HG03097 (cell line): ENCODE measurements at regions not wholly inside any gene's neighbourhood (a gene's known extent, or its start where the extent isn't known, plus 50 kb on each side); places are given as distances from the start of the nearest gene placed in this dataset.

ENCODE experiments used
- ATAC-seq: cut with Tn5 transposase; IDR thresholded peaks from one replicate; pipeline ENCODE4 v1.9.1; 2021; ENCODE audit not compliant: unreplicated experiment, low FRiP score

GRCh38 chr21:21715266-21715969 lies 717.2 kb downstream of the NCAM2 start:
- ATAC-seq: no peak

- ATAC-seq: no peak
These were observed 724.5 kb downstream of the NCAM2 start for GRCh38 chr21:21722731-21723130.

GRCh38 chr21:21730512-21730911 lies 732.3 kb downstream of the NCAM2 start:
- no peak for ATAC-seq

DNA sequence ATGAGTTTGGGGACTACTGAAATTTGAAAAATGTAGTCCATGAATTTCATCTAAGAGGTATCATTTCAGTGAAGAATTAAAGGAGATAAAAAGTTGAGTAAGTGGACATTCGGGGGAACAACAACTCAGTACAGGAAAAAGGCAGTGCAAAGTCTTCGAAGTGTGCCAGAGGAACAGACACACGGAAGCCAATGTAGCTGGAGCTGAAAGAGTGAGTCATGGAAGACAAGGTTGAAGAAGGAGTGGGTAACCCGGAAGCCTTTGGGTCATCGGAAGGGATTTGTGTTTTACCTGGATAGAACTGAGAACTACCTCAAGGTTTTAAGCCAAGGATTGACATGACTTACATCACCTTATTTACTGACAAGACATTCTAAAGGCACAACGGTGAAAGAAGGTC lies 733.4 kb downstream of the NCAM2 start:
- no peak for ATAC-seq

DNA sequence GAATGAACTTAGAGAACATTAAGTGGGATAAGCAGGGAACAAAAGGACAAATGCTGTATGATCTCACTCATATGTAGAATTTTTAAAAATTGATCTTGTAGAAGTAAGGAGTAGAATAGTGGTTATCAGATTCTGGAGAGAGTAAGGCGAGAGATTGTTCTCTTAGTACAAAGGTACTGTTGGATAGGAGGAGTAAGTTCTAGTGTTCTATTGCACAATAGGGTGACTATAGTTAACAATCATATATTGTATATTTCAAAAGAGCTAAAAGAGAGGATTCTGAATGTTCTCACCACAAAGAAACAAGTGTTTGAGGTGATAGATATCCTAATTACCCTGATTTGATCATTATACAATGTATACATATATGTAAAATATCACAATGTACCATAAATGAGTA lies 735.9 kb downstream of the NCAM2 start:
- no peak for ATAC-seq

DNA sequence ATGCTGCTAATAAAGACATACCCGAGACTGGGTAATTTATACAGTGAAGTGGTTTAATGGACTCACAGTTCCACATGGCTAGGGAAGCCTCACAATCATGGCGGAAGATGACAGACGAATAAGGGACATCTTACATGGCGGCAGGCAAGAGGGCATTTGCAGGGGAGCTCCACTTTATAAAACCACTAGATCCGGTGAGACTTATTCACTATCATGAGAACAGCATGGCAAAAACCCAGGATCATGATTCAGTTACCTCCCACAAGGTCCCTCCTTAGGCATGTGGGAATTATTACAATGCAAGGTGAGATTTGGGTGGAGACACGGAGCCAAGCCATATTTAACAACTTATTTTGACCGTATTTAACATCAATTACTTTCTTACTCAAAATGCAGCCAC lies 739.0 kb downstream of the NCAM2 start:
- ATAC-seq: no peak

- ATAC-seq: no peak
These were observed 742.0 kb downstream of the NCAM2 start for GRCh38 chr21:21740207-21740606.

DNA sequence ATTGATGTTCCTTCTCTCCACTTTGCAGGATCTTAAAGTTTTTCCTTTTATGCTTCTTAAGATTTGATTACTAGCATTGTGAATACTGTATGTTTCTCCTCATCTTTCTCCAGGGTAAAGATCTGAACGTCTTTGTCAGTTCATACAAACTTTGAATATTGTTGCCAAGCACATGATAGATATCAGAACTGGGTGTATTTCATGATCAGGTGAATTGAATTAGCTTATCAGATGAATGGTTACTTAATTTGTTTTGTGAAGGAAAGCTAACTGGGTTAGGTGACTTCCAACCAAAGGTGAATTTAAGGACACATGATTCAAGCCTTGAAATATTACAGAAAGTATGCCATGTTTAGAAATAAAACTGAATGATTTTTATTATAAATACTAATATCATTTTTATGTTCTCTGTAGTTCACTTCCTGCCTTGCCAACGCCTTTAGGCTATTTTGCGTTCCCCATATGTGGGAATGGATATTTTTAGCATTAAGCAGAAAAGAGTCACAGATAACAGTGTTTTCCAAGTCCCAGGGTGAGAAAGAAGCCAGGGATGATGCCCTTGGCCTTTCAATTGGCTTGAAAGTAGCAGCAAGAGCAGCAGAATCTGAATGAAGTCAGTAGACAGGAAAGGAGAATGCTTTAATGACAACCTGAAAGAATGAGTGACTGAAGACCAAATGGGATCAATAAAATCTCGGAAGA lies 752.1 kb downstream of the NCAM2 start:
- ATAC-seq: no peak

GRCh38 chr21:21751286-21751685 lies 753.1 kb downstream of the NCAM2 start:
- no peak for ATAC-seq

DNA sequence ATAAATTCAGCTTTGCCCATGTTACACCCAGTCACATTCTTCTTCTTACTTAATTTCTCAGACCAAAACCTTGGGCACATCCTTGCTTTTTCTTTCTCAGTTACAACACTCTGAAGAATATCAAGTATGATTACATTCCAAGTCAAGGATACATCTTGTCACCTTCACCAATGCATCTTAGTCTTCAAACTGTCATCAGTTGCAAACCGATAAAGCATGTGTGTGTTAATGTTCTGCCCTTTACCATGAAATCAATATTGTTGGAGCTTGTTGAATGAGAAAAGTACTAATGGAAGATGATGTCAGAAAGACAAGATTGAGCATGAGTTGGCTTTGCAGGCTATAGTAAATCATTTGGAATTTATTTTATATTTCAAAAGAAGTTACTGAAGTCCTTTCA lies 764.6 kb downstream of the NCAM2 start:
- ATAC-seq: no peak

- ATAC-seq: no peak
These were observed 766.1 kb downstream of the NCAM2 start for GRCh38 chr21:21764281-21764680.

- ATAC-seq: no peak
These were observed 769.1 kb downstream of the NCAM2 start for GRCh38 chr21:21767276-21767675.

DNA sequence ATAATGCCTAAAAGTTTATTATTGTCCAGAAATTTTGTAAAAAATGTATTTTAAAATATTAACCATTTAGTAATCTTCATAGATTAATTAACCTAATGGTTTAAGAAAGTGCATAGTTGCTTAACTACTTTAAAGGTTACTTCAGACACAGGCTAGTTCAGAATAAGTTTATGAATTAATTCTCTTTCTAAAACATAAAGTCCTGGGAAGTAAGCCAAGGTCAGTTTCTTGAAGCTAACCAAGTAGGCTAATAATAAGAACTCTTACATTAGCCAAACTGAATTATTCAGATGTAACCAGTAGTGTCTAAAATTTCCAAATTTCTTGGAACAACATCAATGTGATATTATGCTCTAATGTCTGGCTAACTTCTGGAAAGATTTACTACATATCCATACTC lies 790.4 kb downstream of the NCAM2 start:
- no peak for ATAC-seq

DNA sequence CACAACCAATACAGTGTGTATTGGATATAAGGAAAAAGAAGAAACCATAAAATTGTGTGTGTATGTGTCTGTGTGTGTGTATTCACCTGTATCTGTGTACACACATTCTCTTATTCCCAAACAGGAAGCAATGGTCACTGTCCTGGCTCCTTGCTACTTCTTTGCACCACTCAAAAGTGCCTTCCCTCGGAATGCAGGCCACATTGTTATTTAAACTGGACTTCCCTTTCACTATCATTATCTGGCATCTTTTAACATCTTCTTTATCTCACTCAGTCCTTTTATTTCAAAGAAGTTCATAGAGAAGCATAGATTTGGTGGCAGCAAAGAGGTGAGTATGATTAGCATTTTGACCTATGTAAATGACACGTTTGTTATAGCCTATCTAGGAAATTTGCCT lies 803.7 kb downstream of the NCAM2 start:
- ATAC-seq: no peak

GRCh38 chr21:21806711-21807597 lies 808.7 kb downstream of the NCAM2 start:
- no peak for ATAC-seq

GRCh38 chr21:21807598-21807903 lies 809.3 kb downstream of the NCAM2 start:
- no peak for ATAC-seq

DNA sequence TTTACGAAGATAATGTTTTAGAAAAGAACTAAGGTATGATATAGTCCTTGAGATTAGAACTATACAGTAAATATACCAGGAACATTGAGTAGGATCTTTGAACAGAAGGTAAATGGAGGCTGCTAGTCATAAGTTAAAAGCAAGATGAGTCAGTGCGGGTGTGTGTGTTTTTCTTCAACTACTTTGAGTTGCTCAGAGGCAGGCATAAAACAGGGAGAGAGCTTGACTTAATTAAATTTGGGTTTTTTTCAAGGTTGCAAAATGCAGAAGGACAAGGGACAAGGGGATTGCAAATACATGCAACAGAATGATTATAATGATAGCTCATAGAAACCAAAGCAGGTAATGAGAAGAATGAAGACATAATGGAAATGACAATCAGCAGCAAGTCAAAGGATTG lies 815.1 kb downstream of the NCAM2 start:
- ATAC-seq: no peak

DNA sequence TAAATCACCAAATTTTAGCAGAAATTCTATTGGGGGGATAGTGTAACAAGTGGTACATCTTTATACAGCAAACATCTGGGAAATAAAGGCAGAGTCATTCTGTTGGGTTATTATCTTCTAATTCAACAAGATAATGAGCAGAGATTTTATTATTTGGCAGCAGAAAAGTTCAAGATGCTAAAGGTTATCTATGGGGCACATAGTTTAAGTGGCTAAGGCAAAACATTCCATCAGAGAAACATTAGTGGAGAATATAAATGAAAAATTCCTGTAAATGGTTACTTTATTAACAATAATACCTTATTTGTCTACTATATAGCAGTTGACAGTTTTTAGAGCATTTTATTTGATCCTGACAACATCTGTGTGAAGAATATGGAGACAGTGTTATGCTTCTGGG lies 815.7 kb downstream of the NCAM2 start:
- no peak for ATAC-seq

DNA sequence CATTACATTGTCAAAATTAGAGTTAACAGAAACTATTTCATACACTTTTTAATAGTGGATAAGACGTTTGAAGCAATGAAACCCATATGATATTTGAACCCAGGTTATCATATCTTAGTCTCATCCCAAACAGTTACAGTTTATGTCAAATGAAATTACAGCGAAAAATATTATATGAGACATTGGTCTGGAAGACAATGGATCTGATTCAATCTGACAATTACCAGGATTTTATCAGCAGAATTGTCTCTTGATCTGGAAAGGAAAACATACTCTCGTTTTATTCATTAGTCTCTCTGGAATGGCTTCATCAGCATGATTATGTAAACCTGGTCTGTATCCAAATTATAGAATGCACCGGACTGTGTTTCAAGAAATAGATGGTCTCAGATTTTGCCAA lies 818.6 kb downstream of the NCAM2 start:
- ATAC-seq: no peak

- no peak for ATAC-seq
These were observed 820.7 kb downstream of the NCAM2 start for GRCh38 chr21:21818898-21819297.

DNA sequence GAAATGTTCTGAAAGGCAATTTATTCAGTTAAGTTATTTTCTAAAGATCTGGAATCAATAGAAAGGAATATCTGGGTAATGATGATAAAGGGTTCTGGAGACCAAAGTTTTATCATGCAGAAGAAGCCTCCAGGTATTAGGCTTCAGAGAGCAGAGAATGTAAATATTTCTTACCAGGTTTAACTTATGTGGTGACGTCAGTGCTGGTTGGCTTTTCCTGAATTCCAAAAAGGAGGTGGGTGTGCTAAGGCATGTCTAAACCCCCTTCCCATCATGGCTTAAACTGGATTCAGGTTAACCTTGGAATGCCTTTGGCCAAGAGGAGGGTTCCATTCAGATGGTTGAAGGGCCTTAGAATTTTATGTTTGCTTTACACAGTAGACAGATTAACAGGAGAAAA lies 829.9 kb downstream of the NCAM2 start:
- ATAC-seq: no peak

DNA sequence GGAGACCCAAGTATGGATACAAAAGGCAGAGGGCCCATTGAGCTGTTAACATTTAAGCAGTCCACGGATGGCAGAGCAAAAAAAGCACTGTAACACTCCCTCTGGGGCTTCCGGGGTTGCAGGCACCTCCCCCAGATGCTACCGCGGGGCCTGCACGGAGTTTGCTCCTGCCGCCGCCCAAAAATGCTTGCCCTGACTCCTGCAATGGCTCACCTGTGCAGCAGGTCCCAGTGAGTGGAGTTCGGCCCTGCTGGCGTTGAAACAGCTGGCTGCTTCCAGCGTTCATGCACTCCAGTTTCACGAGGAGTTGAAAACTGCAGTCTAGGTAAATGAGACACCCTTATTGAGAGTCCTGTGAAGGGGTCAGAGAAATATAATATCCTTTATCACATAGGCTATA lies 832.8 kb downstream of the NCAM2 start:
- ATAC-seq: no peak
